Choroid plexus epithelial cell (primary cell): ENCODE measurements at regions not wholly inside any gene's neighbourhood (a gene's known extent, or its start where the extent isn't known, plus 50 kb on each side); places are given as distances from the start of the nearest gene placed in this dataset.
"Not testable (repeated sequence)": the region's sequence is repeated elsewhere in the genome, so short reads cannot be mapped to it uniquely, and the experiment has no call there.

ENCODE experiments used
- DNase-seq: peaks from one replicate; pipeline ENCODE4 v3.0.0-alpha.2; 2010; ENCODE audit warnings: low read depth
- H3K4me3 ChIP-seq: 2 replicates; pipeline ENCODE4 v1.5.1; 2011; ENCODE audit warnings: low read depth, mild to moderate bottlenecking, control low read depth, low read length, moderate library complexity
- TF ChIP-seq, protein P1 (sequence below): conservative IDR thresholded peaks from 2 replicates; pipeline ENCODE4 v1.5.1; 2011; ENCODE audit warnings: low read depth, mild to moderate bottlenecking, control low read depth, inconsistent platforms, low read length, moderate library complexity

DNA sequence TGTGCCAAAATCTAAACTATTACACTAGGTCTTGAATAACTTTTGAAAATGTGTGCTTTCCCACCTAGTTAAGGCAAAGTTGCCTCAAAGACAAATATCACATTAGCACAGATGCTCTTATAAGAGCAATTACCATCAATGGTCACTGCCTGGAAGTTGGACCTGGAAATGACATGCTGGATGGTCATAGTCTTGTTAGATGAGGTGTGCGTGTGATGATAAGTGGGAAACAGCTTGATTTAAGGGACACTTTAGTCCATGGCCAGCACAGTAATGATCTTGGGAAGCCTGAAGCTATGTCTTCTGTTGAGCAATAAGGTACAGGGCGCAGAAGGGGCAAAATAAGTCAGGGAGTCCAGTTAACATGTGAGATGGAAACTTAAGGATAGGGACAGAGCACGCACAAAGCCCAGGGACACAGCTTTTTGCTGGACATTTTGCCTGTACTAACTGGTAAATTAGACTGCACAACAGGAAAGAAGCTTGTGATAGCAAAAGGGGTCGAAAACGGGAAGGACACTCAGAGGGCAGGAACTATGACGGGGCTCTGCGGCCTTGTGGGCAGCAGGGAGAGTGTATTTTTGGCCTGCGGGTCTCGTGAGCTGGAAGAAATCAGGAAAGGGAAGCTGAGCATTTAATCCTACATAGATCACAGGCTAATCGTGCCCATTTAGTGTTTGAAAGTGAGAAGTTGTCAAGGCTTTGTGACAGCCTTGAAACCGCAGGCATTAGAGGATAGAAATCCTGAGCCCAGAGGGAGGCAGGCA, 66.7 kb upstream of the BMP2 start:
- H3K4me3 ChIP-seq = no peak overlapping the region
- DNase-seq = no peak
- TF ChIP-seq, protein P1, sequence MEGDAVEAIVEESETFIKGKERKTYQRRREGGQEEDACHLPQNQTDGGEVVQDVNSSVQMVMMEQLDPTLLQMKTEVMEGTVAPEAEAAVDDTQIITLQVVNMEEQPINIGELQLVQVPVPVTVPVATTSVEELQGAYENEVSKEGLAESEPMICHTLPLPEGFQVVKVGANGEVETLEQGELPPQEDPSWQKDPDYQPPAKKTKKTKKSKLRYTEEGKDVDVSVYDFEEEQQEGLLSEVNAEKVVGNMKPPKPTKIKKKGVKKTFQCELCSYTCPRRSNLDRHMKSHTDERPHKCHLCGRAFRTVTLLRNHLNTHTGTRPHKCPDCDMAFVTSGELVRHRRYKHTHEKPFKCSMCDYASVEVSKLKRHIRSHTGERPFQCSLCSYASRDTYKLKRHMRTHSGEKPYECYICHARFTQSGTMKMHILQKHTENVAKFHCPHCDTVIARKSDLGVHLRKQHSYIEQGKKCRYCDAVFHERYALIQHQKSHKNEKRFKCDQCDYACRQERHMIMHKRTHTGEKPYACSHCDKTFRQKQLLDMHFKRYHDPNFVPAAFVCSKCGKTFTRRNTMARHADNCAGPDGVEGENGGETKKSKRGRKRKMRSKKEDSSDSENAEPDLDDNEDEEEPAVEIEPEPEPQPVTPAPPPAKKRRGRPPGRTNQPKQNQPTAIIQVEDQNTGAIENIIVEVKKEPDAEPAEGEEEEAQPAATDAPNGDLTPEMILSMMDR = no peak

DNA sequence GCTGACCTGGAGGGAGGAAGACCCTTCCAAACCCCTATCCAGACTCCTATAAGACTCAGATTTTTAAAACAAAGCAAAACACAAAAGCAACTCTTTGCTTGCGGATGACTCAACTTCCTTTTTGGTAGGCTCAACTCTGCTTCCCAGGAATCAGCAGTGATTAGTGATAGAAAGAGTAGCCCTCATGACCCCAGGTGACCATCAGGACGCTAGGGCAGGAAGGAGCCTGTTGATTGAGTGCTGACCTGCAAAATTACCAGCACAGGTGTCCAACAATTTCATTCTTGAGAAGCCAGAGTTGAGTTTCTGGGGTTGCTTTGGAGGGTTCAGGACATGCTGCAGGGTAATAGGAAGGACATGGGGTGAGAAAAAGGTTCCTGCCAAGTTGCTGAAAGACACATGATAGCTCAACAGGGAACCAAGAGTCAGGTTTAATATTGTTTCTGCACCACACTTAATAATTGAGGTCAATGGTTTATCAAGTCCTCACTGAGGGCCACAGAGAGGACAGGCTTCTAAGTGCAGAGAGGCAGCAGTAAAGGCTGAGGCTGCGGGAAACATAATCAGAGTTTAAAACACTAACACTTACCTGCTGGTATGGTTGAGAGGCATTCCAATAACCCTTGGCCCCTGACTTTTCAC, 67.4 kb upstream of the BMP2 start:
- TF ChIP-seq, protein P1 = no peak
- no peak overlapping the region for H3K4me3 ChIP-seq
- DNase-seq = no peak

- TF ChIP-seq, protein P1 = no peak
- DNase-seq = no peak
- no peak overlapping the region for H3K4me3 ChIP-seq
These were observed 68.8 kb upstream of the BMP2 start for GRCh38 chr20:6698723-6699122.

DNA sequence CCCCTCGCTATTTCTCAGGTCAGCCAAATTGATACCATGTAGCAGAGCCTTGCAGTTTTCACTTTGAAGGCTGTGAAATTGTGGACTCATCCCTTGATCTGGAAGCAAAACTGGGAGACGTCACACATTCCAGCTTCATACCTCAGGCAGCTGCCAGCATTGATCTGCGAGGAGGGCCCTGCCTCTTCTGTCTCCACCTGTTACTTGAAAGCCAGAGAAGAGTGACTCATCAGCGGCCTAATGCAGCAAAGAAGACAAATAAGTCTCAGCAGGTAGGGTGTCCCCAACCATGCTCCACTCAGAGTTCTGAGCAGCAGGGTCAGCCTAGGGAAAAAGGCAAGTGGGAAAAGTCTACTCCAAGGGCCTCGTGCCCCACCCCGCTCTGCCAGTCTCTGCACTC, 69.4 kb upstream of the BMP2 start:
- TF ChIP-seq, protein P1 = no peak
- H3K4me3 ChIP-seq = no peak overlapping the region
- DNase-seq = peak; percentile 13

DNA sequence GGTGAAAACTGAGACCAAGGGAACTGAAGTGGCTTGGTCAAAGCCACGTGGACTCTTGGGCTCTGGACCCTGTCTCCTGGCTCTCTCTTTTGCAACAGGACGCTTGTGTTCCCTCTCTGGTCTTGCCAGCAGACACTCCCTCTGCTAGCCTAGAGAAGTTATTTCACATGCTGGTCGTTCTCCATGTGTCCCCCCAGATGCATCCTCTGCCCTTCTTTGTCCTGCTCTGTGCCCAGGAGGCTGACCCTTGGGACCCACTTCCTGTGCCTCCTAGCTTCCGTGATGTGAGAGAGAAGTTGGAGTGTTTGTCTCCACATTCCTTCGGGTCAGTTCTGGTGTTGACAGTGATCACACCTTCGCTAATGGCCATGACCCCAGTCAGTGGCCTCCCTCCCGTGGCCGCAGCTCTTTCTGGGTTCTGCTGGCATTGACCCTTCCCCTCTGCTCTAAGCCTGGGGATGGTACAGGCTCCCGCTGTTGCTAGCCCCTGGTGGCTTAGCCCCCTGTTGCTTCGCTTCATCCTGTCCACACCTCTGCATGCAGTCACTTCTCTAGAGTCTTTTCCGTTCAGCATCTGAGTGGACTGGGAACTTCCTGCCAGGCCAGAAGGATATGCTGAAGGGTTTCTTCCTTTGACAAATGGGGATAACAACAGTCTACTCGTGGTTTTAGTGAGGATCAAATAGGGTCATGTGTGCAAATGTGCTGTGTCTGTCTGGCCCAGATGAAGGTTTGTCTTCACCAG, 70.1 kb upstream of the BMP2 start:
- no peak overlapping the region for H3K4me3 ChIP-seq
- TF ChIP-seq, protein P1 = no peak
- DNase-seq = no peak

GRCh38 chr20:6696001-6696400, 71.5 kb upstream of the BMP2 start:
- TF ChIP-seq, protein P1 = no peak
- no peak for DNase-seq
- H3K4me3 ChIP-seq = no peak overlapping the region

DNA sequence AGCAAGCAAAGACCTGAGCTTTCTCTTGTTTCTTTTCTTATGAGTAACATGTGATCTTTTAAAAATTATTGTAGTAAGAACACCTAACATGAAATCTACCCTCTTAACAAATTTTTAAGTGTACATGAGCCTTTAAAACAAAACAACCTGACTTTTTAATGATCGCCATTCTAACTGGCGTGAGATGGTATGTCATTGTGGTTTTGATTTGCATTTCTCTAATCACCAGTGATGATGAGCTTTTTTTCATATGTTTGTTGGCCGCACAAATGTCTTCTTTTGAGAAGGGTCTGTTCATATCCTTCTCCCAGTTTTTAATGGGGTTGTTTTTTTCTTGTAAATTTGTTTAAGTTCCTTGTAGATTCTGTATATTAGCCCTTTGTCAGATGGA, 73.7 kb upstream of the BMP2 start:
- DNase-seq, H3K4me3 ChIP-seq: not testable (repeated sequence)
